ENCODE measurements at regions not wholly inside any gene's neighbourhood (a gene's known extent, or its start where the extent isn't known, plus 50 kb on each side); places are given as distances from the start of the nearest gene placed in this dataset.

- Histone ChIP-seq H3F3A (ENCODE audit: insufficient read depth, low read length) (no peaks in the 10 kb centered on the region), H3K9me3 (replicated peaks; ENCODE audit: insufficient read depth, low read length) (no peaks in the 10 kb centered on the region), H4K20me1 (ENCODE audit: insufficient read depth, low read length) (no peaks in the 10 kb centered on the region)
These were observed 232.7 kb downstream of the TUBA3C start for GRCh38 chr13:18948664-18949488.

DNA sequence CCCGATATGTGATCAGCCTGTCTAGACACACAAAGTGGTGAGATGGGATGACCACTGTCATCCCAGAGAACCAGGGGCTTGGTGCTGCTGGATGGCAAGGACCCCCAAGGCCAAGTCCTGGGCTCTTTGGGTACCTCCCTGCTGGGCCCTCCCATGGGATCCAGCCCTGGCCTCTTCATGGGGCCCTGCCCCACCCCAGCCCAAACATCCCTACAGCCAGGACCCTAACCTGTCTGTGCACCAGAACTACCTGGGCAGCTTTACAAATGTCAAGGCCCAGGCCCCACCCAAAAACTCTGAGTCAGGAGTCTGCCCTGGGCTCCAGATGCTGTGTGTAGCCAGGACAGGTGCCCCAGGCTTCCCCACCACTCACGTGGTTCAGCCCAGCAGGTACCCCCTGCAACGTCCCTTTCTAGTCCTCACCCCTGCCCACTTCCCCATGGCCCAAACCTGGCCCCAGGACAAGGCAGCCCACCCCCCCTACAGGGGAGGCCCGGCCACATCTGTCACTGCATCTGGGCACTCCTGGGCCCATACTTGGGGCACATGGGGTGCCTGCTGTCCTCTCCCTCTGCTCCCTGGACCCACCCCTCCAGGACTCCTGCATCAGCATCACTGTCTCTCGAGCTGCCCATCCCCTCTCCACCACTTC, 233.5 kb downstream of the TUBA3C start:
- Histone ChIP-seq H3K27ac (ENCODE audit: low read length) (no peak overlapping the region), H3K27me3 (replicated peaks; ENCODE audit: insufficient read depth, low read length) (no peaks in the 10 kb centered on the region), H4K20me1 (ENCODE audit: insufficient read depth, low read length) (no peaks in the 10 kb centered on the region), H3K9me3 (replicated peaks; ENCODE audit: insufficient read depth, low read length) (no peaks in the 10 kb centered on the region), H3F3A (ENCODE audit: insufficient read depth, low read length) (no peaks in the 10 kb centered on the region), H3K79me2 (ENCODE audit: low read length) (no peaks in the 10 kb centered on the region), H3K9ac (ENCODE audit: low read length) (no peak overlapping the region), H2AFZ (ENCODE audit: low read length) (no peak overlapping the region), H3K4me2 (ENCODE audit: low read depth, low read length) (no peak overlapping the region), H3K36me3 (replicated peaks; ENCODE audit: insufficient read depth, low read length) (no peaks in the 10 kb centered on the region), H3K4me1 (ENCODE audit: low read length) (no peaks in the 10 kb centered on the region), H3K4me3 (ENCODE audit: low read length) (no peak overlapping the region), H3K9me2 (replicated peaks; ENCODE audit: insufficient read depth, low read length) (no peaks in the 10 kb centered on the region)
- no peak for DNase-seq
- TF ChIP-seq EZH2 (optimal IDR thresholded peaks at IDR 0.05; ENCODE audit: low read depth, low read length) (no peak), CTCF (IDR thresholded peaks at IDR 0.05; ENCODE audit: low read length) (no peak), EZH2phosphoT487 (IDR thresholded peaks at IDR 0.05; ENCODE audit: low read length) (no peak)

More at GRCh38 chr13:18948664-18949488, 232.7 kb downstream of the TUBA3C start:
- no peaks in the 10 kb centered on the region for H3K9me2 ChIP-seq (replicated peaks; ENCODE audit: insufficient read depth, low read length)
- H3K27me3 ChIP-seq (replicated peaks; ENCODE audit: insufficient read depth, low read length) = no peaks in the 10 kb centered on the region
- no peak for DNase-seq
- no peak overlapping the region for H3K4me3 ChIP-seq (ENCODE audit: low read length)
- no peak for TF ChIP-seq EZH2 (optimal IDR thresholded peaks at IDR 0.05; ENCODE audit: low read depth, low read length)
- TF ChIP-seq CTCF (IDR thresholded peaks at IDR 0.05; ENCODE audit: low read length) = no peak
- no peak for TF ChIP-seq EZH2phosphoT487 (IDR thresholded peaks at IDR 0.05; ENCODE audit: low read length)
- no peaks in the 10 kb centered on the region for H3K36me3 ChIP-seq (replicated peaks; ENCODE audit: insufficient read depth, low read length)
- no peak overlapping the region for H2AFZ ChIP-seq (ENCODE audit: low read length)
- H3K4me2 ChIP-seq (ENCODE audit: low read depth, low read length) = no peak overlapping the region
- no peak overlapping the region for H3K9ac ChIP-seq (ENCODE audit: low read length)
- no peaks in the 10 kb centered on the region for H3K4me1 ChIP-seq (ENCODE audit: low read length)
- H3K27ac ChIP-seq (ENCODE audit: low read length) = no peak overlapping the region
- no peaks in the 10 kb centered on the region for H3K79me2 ChIP-seq (ENCODE audit: low read length)

DNA sequence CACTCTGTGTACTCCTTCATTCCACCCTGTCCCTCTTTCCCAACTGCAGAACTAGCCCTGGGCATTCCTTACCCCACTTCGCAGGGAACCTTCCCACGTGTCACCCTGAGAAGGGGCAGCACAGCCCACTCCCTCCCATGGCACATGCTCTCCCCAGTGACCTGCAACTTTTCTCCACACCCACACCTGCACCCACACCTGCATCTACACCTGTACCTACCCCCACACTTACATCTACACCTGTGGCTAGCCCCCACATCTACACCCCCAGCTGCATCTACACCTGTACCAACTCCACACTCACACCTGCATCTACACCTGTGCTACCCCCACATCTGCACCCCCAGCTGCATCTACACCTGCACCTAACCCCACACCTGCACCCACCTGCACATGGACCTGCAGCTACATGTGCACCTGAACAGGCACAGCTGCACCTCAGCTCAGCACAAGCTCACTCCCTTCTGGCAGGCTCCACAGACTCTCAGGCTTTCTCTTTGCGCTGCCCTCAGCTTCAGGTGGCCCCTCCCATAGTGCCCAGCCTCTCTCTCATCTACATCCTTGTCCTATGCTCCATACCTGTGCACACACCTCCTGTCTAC, 234.1 kb downstream of the TUBA3C start:
- no peak overlapping the region for H2AFZ ChIP-seq (ENCODE audit: low read length)
- H3K9me2 ChIP-seq (replicated peaks; ENCODE audit: insufficient read depth, low read length) = no peaks in the 10 kb centered on the region
- no peak overlapping the region for H3K27ac ChIP-seq (ENCODE audit: low read length)
- no peaks in the 10 kb centered on the region for H3F3A ChIP-seq (ENCODE audit: insufficient read depth, low read length)
- H4K20me1 ChIP-seq (ENCODE audit: insufficient read depth, low read length) = no peaks in the 10 kb centered on the region
- H3K4me2 ChIP-seq (ENCODE audit: low read depth, low read length) = no peak overlapping the region
- H3K4me1 ChIP-seq (ENCODE audit: low read length) = no peaks in the 10 kb centered on the region
- H3K79me2 ChIP-seq (ENCODE audit: low read length) = no peaks in the 10 kb centered on the region
- no peak for DNase-seq
- no peaks in the 10 kb centered on the region for H3K36me3 ChIP-seq (replicated peaks; ENCODE audit: insufficient read depth, low read length)
- no peak for TF ChIP-seq EZH2 (optimal IDR thresholded peaks at IDR 0.05; ENCODE audit: low read depth, low read length)
- no peak for TF ChIP-seq EZH2phosphoT487 (IDR thresholded peaks at IDR 0.05; ENCODE audit: low read length)
- no peak for TF ChIP-seq CTCF (IDR thresholded peaks at IDR 0.05; ENCODE audit: low read length)
- no peak overlapping the region for H3K4me3 ChIP-seq (ENCODE audit: low read length)
- H3K27me3 ChIP-seq (replicated peaks; ENCODE audit: insufficient read depth, low read length) = no peaks in the 10 kb centered on the region
- no peak overlapping the region for H3K9ac ChIP-seq (ENCODE audit: low read length)
- H3K9me3 ChIP-seq (replicated peaks; ENCODE audit: insufficient read depth, low read length) = no peaks in the 10 kb centered on the region

Data from MM.1S (cell line).